GM12892 (cell line): ENCODE measurements at regions not wholly inside any gene's neighbourhood (a gene's known extent, or its start where the extent isn't known, plus 50 kb on each side); places are given as distances from the start of the nearest gene placed in this dataset.

Source experiments
- POLR2A ChIP-seq: IDR thresholded peaks from 2 replicates; pipeline ENCODE4 v1.6.1; 2011; ENCODE audit warnings: low read depth, low read length, control low read depth
- TAF1 ChIP-seq: IDR thresholded peaks from 2 replicates; pipeline ENCODE4 v1.6.1; 2011; ENCODE audit warnings: low read depth, mild to moderate bottlenecking, control low read depth, low read length, borderline replicate concordance

DNA sequence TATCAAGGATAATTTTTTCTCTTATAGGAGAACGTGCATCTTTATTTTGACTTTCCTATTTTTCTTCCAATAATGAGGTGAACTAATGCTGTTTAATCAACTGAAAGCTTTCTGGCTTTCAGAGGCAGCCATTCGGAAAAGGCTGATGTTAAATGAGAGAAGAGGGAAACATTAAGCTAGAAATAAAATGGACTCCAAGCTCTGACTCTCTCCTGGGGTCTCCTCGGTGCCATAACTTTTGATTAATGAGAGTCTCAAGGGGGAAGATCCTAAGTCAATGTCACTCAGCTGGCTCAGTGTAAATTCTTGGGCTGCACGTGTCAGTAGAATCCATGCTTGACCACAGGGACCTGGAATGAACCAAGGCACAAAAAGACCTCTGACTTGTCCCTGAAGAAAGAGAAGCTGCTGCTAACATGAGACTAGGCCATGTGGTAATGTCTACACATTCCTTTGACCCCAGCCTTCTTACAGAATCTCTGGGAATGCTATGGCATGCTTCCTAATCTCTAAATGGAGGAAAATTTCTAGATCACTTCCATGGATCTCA lies 152.2 kb upstream of the RFC3 start:
- TF ChIP-seq POLR2A (no peak), TAF1 (no peak)
